BJ (cell line): ENCODE measurements at regions not wholly inside any gene's neighbourhood (a gene's known extent, or its start where the extent isn't known, plus 50 kb on each side); places are given as distances from the start of the nearest gene placed in this dataset.
"Not testable (repeated sequence)": the region's sequence is repeated elsewhere in the genome, so short reads cannot be mapped to it uniquely, and the experiment has no call there.

Source experiments
- CTCF ChIA-PET: fragments of 350-600 bp; formaldehyde crosslinking; extraction: SDS; loops from one replicate; lab custom pipeline; 2021; ENCODE audit warnings: antibody characterized with exemption, inconsistent platforms; lab: Yijun Ruan, JAX
- POLR2A ChIA-PET: fragments of 300-600 bp; sonication (Branson Sonifier 250); formaldehyde crosslinking; extraction: SDS; loops from one replicate; lab custom pipeline; 2021; ENCODE audit warnings: antibody characterized with exemption; lab: Charles Lee
- DNase-seq: peaks from one replicate; pipeline ENCODE4 v3.0.0-alpha.2; 2011; ENCODE audit warnings: low read depth
- H3K27me3 ChIP-seq: 2 replicates; pipeline ENCODE4 v1.6.0; 2011; ENCODE audit warnings: low read length; ENCODE audit not compliant: control insufficient read depth, insufficient read depth
- H3K36me3 ChIP-seq: 2 replicates; pipeline ENCODE4 v1.5.1; 2011; ENCODE audit warnings: low read length; ENCODE audit not compliant: control insufficient read depth, insufficient read depth
- H3K4me3 ChIP-seq: 2 replicates; pipeline ENCODE4 v1.5.1; 2011; ENCODE audit warnings: low read depth, mild to moderate bottlenecking, control low read depth, low read length
- TF ChIP-seq, protein P1 (sequence below): IDR thresholded peaks from 2 replicates; pipeline ENCODE4 v1.5.1; 2011; ENCODE audit warnings: low read depth, mild to moderate bottlenecking, control low read depth, inconsistent platforms, low read length, moderate library complexity; ENCODE audit not compliant: insufficient read depth

DNA sequence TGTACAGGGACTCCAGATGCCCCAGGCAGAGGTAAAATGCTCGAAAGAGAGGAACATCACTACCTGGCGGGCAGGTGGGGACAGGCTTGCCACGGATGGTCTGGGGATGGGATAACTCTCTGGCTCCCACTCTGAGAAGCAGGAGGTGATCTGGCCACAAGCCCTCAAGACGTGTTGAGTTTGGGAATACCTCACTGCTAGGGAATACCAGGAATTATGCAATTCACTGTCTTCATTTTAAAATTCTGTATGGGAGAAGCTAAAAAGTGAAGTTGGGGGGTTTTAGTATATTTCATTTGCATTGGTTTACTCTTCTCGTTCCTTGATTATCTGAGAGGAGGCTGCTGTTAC, 510.4 kb downstream of the CCDC171 start:
- Histone ChIP-seq H3K27me3 (no peaks in the 10 kb centered on the region), H3K36me3 (no peaks in the 10 kb centered on the region), H3K4me3 (no peak overlapping the region)
- CTCF ChIA-PET = interaction anchor here (1.2 kb wide), 1 partner anchor 11 kb away, joined by 3 read pairs; no protein-coding TSS in a partner anchor
- POLR2A ChIA-PET = no interaction called here
- DNase-seq = no peak
- TF ChIP-seq, protein P1, sequence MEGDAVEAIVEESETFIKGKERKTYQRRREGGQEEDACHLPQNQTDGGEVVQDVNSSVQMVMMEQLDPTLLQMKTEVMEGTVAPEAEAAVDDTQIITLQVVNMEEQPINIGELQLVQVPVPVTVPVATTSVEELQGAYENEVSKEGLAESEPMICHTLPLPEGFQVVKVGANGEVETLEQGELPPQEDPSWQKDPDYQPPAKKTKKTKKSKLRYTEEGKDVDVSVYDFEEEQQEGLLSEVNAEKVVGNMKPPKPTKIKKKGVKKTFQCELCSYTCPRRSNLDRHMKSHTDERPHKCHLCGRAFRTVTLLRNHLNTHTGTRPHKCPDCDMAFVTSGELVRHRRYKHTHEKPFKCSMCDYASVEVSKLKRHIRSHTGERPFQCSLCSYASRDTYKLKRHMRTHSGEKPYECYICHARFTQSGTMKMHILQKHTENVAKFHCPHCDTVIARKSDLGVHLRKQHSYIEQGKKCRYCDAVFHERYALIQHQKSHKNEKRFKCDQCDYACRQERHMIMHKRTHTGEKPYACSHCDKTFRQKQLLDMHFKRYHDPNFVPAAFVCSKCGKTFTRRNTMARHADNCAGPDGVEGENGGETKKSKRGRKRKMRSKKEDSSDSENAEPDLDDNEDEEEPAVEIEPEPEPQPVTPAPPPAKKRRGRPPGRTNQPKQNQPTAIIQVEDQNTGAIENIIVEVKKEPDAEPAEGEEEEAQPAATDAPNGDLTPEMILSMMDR = no peak

DNA sequence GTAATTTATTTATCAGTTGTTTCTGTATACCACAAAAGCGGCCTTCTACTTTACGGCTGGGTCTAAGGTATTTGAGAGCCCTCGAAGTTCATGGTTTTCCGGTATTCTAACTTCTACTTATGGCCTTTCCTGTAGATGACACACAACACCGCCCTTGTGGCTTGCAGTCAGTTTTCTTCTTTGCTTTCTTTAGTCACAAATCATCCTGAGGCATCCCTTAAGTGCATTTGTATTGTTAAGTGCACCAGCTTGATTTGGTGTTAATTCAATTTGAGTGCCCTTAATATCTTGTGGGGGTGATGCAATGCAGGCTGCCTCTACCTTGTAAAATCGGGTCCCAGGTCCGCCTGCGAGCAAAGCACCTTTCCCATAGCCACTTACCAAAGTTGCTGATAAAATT, 511.9 kb downstream of the CCDC171 start:
- TF ChIP-seq, protein P1 = no peak
- DNase-seq = no peak
- POLR2A ChIA-PET = no interaction called here
- Histone ChIP-seq H3K4me3 (no peak overlapping the region), H3K27me3 (no peaks in the 10 kb centered on the region), H3K36me3 (no peaks in the 10 kb centered on the region)
- CTCF ChIA-PET = interaction anchor here (0.8 to 1.6 kb wide), 4 partner anchors 12 to 71 kb away, joined by 3 to 4 read pairs (median 3); no protein-coding TSS in a partner anchor

DNA sequence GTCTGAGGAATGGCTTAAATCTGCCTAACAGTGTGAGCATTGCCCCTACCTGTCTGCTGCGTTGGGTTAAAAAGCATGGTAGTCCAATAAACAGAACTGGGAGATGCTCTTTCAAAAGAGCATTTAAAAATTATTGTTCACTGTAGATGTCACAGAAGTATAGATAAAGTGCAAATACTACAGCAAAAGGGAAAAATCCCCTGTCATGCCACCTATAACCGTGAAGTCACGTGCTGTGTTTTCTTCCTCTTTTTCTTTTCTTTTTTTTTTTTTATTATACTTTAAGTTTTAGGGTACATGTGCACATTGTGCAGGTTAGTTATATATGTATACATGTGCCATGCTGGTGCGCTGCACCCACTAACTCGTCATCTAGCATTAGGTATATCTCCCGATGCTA, 513.4 kb downstream of the CCDC171 start:
- POLR2A ChIA-PET, H3K4me3 ChIP-seq, H3K27me3 ChIP-seq, DNase-seq, H3K36me3 ChIP-seq: not testable (repeated sequence)
- CTCF ChIA-PET = interaction anchor here (1.2 kb wide), 1 partner anchor 10 kb away, joined by 3 read pairs; no protein-coding TSS in a partner anchor

DNA sequence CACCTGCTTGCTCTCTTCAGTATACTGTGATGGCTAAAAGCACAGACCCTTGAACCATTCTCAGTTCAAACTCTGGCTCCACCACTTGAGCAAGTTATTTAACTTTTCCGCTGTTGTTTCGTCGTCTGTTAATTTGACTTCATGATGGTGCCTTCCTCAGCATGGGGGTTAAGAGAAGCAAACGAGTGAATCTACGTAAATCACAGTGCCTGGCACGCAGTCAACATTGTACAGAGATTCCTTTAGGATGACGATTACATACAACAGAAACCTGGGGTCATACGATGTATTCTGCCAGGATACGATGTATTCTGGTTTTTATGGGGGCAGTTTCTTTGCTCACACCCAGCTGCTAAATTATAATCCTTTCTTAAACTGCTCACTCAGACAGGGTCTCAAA, 515.6 kb downstream of the CCDC171 start:
- CTCF ChIA-PET = interaction anchor here (0.9 kb wide), 1 partner anchor 11 kb away, joined by 3 read pairs; no protein-coding TSS in a partner anchor
- TF ChIP-seq, protein P1 = no peak
- POLR2A ChIA-PET = no interaction called here
- no peak for DNase-seq
- no peak overlapping the region for H3K4me3 ChIP-seq
- H3K36me3 ChIP-seq = no peaks in the 10 kb centered on the region; the same call in 1 of the 2 replicates
- H3K27me3 ChIP-seq = no peaks in the 10 kb centered on the region; the same call in 1 of the 2 replicates

DNA sequence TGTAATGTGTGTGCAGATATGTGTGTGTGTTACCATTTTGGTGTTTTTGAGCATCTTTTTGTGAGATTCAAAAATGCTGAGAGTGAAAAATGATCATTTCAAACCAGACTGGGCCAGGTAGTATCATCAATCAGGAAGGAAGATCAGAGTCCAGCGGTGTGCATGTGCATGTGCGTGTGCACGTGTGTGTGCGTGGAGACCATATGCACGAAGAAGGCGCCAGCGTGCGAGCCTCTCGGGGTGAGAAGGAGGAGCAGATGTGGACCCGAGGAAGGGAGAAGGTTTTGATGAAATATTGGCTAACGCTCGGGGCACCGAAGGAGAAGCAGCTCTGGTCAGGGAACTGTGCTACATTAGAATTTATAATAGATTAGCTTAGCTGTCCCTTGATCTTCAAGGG, 516.4 kb downstream of the CCDC171 start:
- TF ChIP-seq, protein P1 = no peak
- Histone ChIP-seq H3K36me3 (no peaks in the 10 kb centered on the region; the same call in 1 of the 2 replicates), H3K4me3 (no peak overlapping the region), H3K27me3 (no peaks in the 10 kb centered on the region; the same call in 1 of the 2 replicates)
- POLR2A ChIA-PET = no interaction called here
- CTCF ChIA-PET = interaction anchor here (0.9 kb wide), 1 partner anchor 10 kb away, joined by 3 read pairs; no protein-coding TSS in a partner anchor
- DNase-seq = no peak
